Kidney epithelial cell (primary cell): ENCODE measurements at regions not wholly inside any gene's neighbourhood (a gene's known extent, or its start where the extent isn't known, plus 50 kb on each side); places are given as distances from the start of the nearest gene placed in this dataset.

Experiments
- DNase-seq: peaks from one replicate; pipeline ENCODE4 v3.0.0-alpha.2; 2010; ENCODE audit warnings: low read depth
- H3K27me3 ChIP-seq: 2 replicates; pipeline ENCODE4 v1.6.0; 2011; ENCODE audit warnings: low read length; ENCODE audit not compliant: control insufficient read depth, insufficient read depth
- H3K36me3 ChIP-seq: 2 replicates; pipeline ENCODE4 v1.5.1; 2011; ENCODE audit warnings: low read length; ENCODE audit not compliant: control insufficient read depth, insufficient read depth
- H3K4me3 ChIP-seq: 2 replicates; pipeline ENCODE4 v1.5.1; 2011; ENCODE audit warnings: low read depth, mild to moderate bottlenecking, control low read depth, low read length
- TF ChIP-seq, protein P1 (sequence below): IDR thresholded peaks from 2 replicates; pipeline ENCODE4 v1.5.1; 2011; ENCODE audit warnings: mild to moderate bottlenecking, moderate library complexity, low read length, control low read depth, inconsistent platforms; ENCODE audit not compliant: insufficient read depth, poor library complexity, severe bottlenecking

DNA sequence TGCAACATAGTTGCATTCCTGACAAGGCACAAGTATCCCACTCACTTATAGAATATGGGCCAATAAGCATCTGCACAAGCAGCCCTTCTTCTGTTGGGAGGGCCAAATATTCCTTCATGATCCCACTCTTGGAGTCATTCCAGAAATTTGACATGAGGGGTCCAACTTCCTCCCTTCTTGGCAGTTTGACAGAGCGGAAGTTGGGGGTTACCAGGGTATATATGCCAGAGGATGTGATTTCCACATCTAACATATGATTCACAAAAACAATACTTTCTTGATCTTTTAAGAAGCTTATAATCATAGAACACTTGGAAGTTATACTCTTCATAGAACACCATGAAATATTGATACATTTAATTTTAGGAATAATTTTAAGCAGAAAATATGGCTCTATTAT, 100.9 kb upstream of the CRBN start:
- H3K36me3 ChIP-seq, result no peaks in the 10 kb centered on the region
- TF ChIP-seq, protein P1, sequence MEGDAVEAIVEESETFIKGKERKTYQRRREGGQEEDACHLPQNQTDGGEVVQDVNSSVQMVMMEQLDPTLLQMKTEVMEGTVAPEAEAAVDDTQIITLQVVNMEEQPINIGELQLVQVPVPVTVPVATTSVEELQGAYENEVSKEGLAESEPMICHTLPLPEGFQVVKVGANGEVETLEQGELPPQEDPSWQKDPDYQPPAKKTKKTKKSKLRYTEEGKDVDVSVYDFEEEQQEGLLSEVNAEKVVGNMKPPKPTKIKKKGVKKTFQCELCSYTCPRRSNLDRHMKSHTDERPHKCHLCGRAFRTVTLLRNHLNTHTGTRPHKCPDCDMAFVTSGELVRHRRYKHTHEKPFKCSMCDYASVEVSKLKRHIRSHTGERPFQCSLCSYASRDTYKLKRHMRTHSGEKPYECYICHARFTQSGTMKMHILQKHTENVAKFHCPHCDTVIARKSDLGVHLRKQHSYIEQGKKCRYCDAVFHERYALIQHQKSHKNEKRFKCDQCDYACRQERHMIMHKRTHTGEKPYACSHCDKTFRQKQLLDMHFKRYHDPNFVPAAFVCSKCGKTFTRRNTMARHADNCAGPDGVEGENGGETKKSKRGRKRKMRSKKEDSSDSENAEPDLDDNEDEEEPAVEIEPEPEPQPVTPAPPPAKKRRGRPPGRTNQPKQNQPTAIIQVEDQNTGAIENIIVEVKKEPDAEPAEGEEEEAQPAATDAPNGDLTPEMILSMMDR, result no peak
- H3K27me3 ChIP-seq, result no peaks in the 10 kb centered on the region
- DNase-seq, result no peak
- no peak overlapping the region for H3K4me3 ChIP-seq

DNA sequence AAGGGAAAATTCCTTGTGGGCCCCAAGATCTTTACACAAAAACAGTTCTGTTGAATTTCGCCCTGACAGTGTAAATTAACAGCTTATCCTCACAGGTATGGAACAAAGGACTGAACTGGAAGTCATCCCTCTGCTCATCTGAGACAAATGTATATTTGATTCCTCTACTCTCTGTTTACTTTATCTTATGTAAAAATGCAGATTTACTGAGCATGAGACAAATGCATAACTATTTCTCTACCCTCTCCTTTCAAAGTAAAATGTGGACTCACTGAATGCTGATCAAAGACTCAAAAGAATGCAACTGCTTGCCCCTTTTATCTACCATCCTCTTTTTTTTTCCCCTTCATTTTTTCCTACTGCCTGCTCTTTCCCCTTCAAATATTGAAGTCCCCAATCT, 98.6 kb upstream of the CRBN start:
- Histone ChIP-seq H3K27me3 (no peaks in the 10 kb centered on the region), H3K36me3 (no peaks in the 10 kb centered on the region), H3K4me3 (no peak overlapping the region)
- TF ChIP-seq, protein P1, result no peak
- no peak for DNase-seq

DNA sequence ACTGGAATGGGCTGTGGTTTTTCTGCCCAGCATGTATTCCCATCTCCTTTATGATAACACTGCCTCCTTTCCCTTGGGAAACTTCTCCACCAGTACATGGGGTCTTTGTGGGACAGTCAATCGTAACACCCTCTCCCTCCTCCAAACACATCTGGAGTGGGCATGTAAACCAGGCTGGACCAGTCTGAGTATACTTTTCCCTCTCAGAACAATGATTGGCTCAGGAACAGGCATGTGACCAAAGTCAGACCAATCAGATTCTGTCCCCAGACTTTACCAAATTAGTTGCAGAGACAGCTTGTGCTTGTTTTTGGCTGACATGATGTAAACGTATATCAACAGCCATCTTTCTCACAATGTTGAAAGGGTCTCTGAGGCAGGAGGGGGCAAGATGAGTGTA, 97.1 kb upstream of the CRBN start:
- Histone ChIP-seq H3K4me3 (no peak overlapping the region), H3K36me3 (no peaks in the 10 kb centered on the region), H3K27me3 (no peaks in the 10 kb centered on the region)
- TF ChIP-seq, protein P1, result no peak
- no peak for DNase-seq

DNA sequence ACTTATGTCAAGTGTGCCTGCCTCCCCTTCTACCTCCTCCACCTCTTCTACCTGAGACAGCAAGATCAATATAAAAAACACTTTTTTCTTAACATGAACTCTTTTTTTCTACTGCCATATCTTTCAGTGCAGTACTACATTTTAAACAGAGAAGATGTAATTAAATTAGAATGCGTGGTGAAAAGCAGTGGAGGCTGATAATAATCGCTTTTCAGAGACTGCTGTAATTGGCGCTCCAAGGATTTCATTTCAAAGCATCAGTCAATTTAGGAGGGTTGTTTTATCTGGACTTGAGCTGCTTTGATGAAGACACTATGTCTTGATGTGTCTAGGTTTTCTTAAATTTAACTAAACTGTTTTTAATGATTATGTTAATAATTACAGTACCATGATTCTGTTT, 85.3 kb upstream of the CRBN start:
- no peaks in the 10 kb centered on the region for H3K27me3 ChIP-seq
- TF ChIP-seq, protein P1, result no peak
- H3K36me3 ChIP-seq, result no peaks in the 10 kb centered on the region
- no peak for DNase-seq
- H3K4me3 ChIP-seq, result no peak overlapping the region

DNA sequence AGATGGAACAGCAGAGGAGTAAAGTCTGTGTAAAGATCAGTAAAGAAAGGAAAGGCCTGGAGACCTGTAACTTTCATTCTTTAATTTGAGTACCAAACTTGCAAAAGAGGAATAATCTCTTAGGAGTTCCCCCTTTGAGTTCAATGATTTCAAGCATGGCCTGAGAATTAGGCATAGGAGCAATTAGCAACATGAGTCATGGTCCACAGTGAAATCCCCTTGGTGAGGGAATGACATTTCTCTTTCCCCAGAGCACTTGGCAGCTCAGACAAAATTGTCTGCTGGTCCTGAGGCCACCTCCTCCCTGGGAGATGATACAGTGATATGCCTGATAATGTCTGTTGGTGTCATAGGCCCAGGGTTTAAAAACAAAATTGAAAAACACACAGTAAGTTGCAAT, 81.4 kb upstream of the CRBN start:
- TF ChIP-seq, protein P1, result no peak
- H3K4me3 ChIP-seq, result no peak overlapping the region

DNA sequence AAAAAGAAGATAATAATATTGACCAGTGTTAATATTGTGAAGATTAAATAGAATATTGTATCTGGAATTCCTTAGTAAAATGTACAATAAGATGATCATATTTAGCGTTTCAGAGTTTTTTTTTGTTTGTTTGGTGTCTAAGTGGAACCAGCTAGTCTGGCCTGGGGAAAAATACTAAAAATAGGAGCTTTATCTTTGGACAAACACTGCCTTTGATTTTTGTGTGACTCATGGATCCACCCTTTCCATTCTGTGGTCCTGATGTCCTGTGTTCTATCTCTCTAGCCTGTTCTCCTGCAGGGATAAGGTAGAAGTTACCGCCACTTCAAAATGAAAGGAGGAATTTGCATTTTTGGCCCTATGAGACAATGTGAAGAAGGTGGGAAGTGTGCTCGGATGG, 79.7 kb upstream of the CRBN start:
- H3K4me3 ChIP-seq, result no peak overlapping the region
- TF ChIP-seq, protein P1, result no peak
- H3K36me3 ChIP-seq, result no peaks in the 10 kb centered on the region
- H3K27me3 ChIP-seq, result no peaks in the 10 kb centered on the region
- no peak for DNase-seq

More for the DNA sequence above, 81.4 kb upstream of the CRBN start:
- no peaks in the 10 kb centered on the region for H3K27me3 ChIP-seq
- no peak for DNase-seq
- H3K36me3 ChIP-seq, result no peaks in the 10 kb centered on the region
